Testis (tissue), 2 donors: ENCODE measurements at regions not wholly inside any gene's neighbourhood (a gene's known extent, or its start where the extent isn't known, plus 50 kb on each side); places are given as distances from the start of the nearest gene placed in this dataset.

ENCODE experiments used
- CTCF ChIP-seq, 3 experiments: fragments of 450-650 bp in 2 of 3; fragments of 200-600 bp in 1 of 3; sonication (generic) in 1 of 3; IDR thresholded peaks; one replicate each; pipeline ENCODE4 v1.5.1; 2016 to 2019; ENCODE audit warnings: antibody characterized with exemption in 3 of 3, mild to moderate bottlenecking in 2 of 3, moderate library complexity in 1 of 3
- POLR2A ChIP-seq: fragments of 450-650 bp; IDR thresholded peaks from one replicate; pipeline ENCODE4 v1.6.1; 2017; ENCODE audit warnings: antibody characterized with exemption, mild to moderate bottlenecking, moderate library complexity

- TF ChIP-seq POLR2A (no peak), CTCF (IDR thresholded peaks at IDR 0.05) (no peak)
Observed at GRCh38 chr18:29549759-29550158, 1372.8 kb upstream of the CDH2 start.
